Progenitor cell of endocrine pancreas (in vitro differentiated cells): ENCODE measurements at regions not wholly inside any gene's neighbourhood (a gene's known extent, or its start where the extent isn't known, plus 50 kb on each side); places are given as distances from the start of the nearest gene placed in this dataset.

Source experiments
- DNase-seq: peaks from one replicate; pipeline ENCODE4 v3.0.0; 2021; ENCODE audit warnings: low spot score; ENCODE audit not compliant: unreplicated experiment
- H3K27ac Mint-ChIP-seq: 2 replicates; pipeline ENCODE4 v1.8.0; 2021; ENCODE audit warnings: mild to moderate bottlenecking, moderate library complexity, mixed read lengths
- H3K27me3 Mint-ChIP-seq: 2 replicates; pipeline ENCODE4 v1.8.0; 2021; ENCODE audit warnings: mixed read lengths
- H3K36me3 Mint-ChIP-seq: 2 replicates; pipeline ENCODE4 v1.8.0; 2022; ENCODE audit warnings: mixed read lengths; ENCODE audit not compliant: insufficient read depth
- H3K4me1 Mint-ChIP-seq: 2 replicates; pipeline ENCODE4 v1.8.0; 2021; ENCODE audit warnings: low read depth, mixed read lengths
- H3K4me3 Mint-ChIP-seq: 2 replicates; pipeline ENCODE4 v1.8.0; 2021; ENCODE audit warnings: low read depth, mild to moderate bottlenecking, moderate library complexity, mixed read lengths
- H3K9me3 Mint-ChIP-seq: 2 replicates; pipeline ENCODE4 v1.8.0; 2021; ENCODE audit warnings: low read depth, mixed read lengths
- CTCF ChIP-seq: fragments of 200-600 bp; sonication (generic); IDR thresholded peaks from one replicate; pipeline ENCODE4 v1.5.0; 2021; ENCODE audit warnings: antibody characterized with exemption, mild to moderate bottlenecking; ENCODE audit not compliant: unreplicated experiment

GRCh38 chr4:24024605-24025004, 134.8 kb upstream of the PPARGC1A start:
- no peaks in the 10 kb centered on the region for H3K9me3 Mint-ChIP-seq
- no peaks in the 10 kb centered on the region for H3K4me1 Mint-ChIP-seq
- H3K27me3 Mint-ChIP-seq, result peaks cover 25% of the 10 kb centered on the region
- H3K27ac Mint-ChIP-seq, result no peak overlapping the region
- H3K36me3 Mint-ChIP-seq, result no peaks in the 10 kb centered on the region
- no peak for TF ChIP-seq CTCF
- no peak overlapping the region for H3K4me3 Mint-ChIP-seq
- no peak for DNase-seq

- Mint-ChIP-seq H3K4me1 (no peaks in the 10 kb centered on the region), H3K9me3 (no peaks in the 10 kb centered on the region), H3K27ac (no peak overlapping the region), H3K27me3 (peaks cover 28% of the 10 kb centered on the region), H3K36me3 (no peaks in the 10 kb centered on the region), H3K4me3 (no peak overlapping the region)
- no peak for TF ChIP-seq CTCF
- DNase-seq, result no peak
These were observed 134.3 kb upstream of the PPARGC1A start for GRCh38 chr4:24024157-24024556.

GRCh38 chr4:24015782-24016181, 125.9 kb upstream of the PPARGC1A start:
- no peak for TF ChIP-seq CTCF
- Mint-ChIP-seq H3K27ac (no peak overlapping the region), H3K4me3 (no peak overlapping the region), H3K9me3 (no peaks in the 10 kb centered on the region), H3K27me3 (peaks cover 16% of the 10 kb centered on the region), H3K36me3 (no peaks in the 10 kb centered on the region), H3K4me1 (peaks cover 7% of the 10 kb centered on the region)
- DNase-seq, result no peak

- DNase-seq, result no peak
- Mint-ChIP-seq H3K4me3 (no peak overlapping the region), H3K4me1 (peaks cover 16% of the 10 kb centered on the region), H3K27me3 (peaks cover 3% of the 10 kb centered on the region), H3K27ac (no peak overlapping the region), H3K36me3 (no peaks in the 10 kb centered on the region), H3K9me3 (no peaks in the 10 kb centered on the region)
- TF ChIP-seq CTCF, result no peak
These were observed 124.0 kb upstream of the PPARGC1A start for GRCh38 chr4:24013668-24014422.

GRCh38 chr4:24010994-24011393, 121.1 kb upstream of the PPARGC1A start:
- no peaks in the 10 kb centered on the region for H3K9me3 Mint-ChIP-seq
- H3K4me3 Mint-ChIP-seq, result no peak overlapping the region
- H3K27ac Mint-ChIP-seq, result no peak overlapping the region
- no peaks in the 10 kb centered on the region for H3K36me3 Mint-ChIP-seq
- peaks cover 32% of the 10 kb centered on the region for H3K4me1 Mint-ChIP-seq
- no peak for TF ChIP-seq CTCF
- DNase-seq, result no peak
- H3K27me3 Mint-ChIP-seq, result peaks cover 3% of the 10 kb centered on the region
